HG02759 (cell line): ENCODE measurements at regions not wholly inside any gene's neighbourhood (a gene's known extent, or its start where the extent isn't known, plus 50 kb on each side); places are given as distances from the start of the nearest gene placed in this dataset.
"Not testable (repeated sequence)": the region's sequence is repeated elsewhere in the genome, so short reads cannot be mapped to it uniquely, and the experiment has no call there.

Experiments used
- ATAC-seq: cut with Tn5 transposase; IDR thresholded peaks from one replicate; pipeline ENCODE4 v1.9.1; 2021; ENCODE audit warnings: mild to moderate bottlenecking, moderate library complexity; ENCODE audit not compliant: unreplicated experiment

- not testable (repeated sequence) for ATAC-seq
Observed at GRCh38 chr7:65797086-65797485, 75.8 kb upstream of the VKORC1L1 start.

GRCh38 chr7:65797566-65797965, 75.3 kb upstream of the VKORC1L1 start:
- not testable (repeated sequence) for ATAC-seq

- peak; percentile 96 for ATAC-seq
Observed at GRCh38 chr7:65798111-65799075, 74.5 kb upstream of the VKORC1L1 start.

- ATAC-seq = not testable (repeated sequence)
Observed at GRCh38 chr7:65800191-65800590, 72.7 kb upstream of the VKORC1L1 start.

- no peak for ATAC-seq
Observed at GRCh38 chr7:65800890-65801341, 72.0 kb upstream of the VKORC1L1 start.

- ATAC-seq = no peak
Observed at GRCh38 chr7:65804887-65805286, 68.0 kb upstream of the VKORC1L1 start.

GRCh38 chr7:65807067-65807466, 65.8 kb upstream of the VKORC1L1 start:
- ATAC-seq = not testable (repeated sequence)

GRCh38 chr7:65809259-65809981, 63.5 kb upstream of the VKORC1L1 start:
- peak; percentile 92 for ATAC-seq

- ATAC-seq = peak; percentile 38
Observed at GRCh38 chr7:65809982-65810288, 62.9 kb upstream of the VKORC1L1 start.

GRCh38 chr7:65812281-65812680, 60.6 kb upstream of the VKORC1L1 start:
- no peak for ATAC-seq

GRCh38 chr7:65814556-65815167, 58.2 kb upstream of the VKORC1L1 start:
- ATAC-seq = not testable (repeated sequence)

GRCh38 chr7:65820287-65820950, 52.5 kb upstream of the VKORC1L1 start:
- ATAC-seq = no peak
